ENCODE measurements at regions not wholly inside any gene's neighbourhood (a gene's known extent, or its start where the extent isn't known, plus 50 kb on each side); places are given as distances from the start of the nearest gene placed in this dataset.

DNA sequence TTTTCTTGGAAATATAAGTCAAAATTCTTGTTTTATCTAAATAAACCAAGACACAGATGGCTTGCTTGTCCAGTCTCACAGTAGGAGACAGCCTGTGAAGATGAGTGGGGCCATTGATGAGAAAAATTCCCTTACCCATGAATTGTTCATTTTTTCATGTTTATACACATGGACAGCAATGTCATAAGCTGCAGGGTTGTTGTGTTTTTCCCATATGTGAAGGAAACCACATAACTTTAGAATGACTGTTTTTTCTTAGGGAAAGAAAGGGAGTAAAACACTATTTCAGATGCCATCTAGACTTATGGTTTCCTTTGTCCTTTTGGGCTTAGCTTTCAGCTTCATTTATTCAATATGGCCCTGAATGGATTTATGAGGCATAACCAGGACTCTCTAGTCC, 622.5 kb upstream of the NR5A2 start:
- no peak for TF ChIP-seq CTCF (IDR thresholded peaks at IDR 0.05)
- no peak for TF ChIP-seq EP300 (IDR thresholded peaks at IDR 0.05)
- TF ChIP-seq POLR2A (IDR thresholded peaks at IDR 0.05) = no peak
- TF ChIP-seq POLR2AphosphoS5 (IDR thresholded peaks at IDR 0.05) = no peak

Data from suprapubic skin (tissue), 4 donors.